ENCODE measurements at regions not wholly inside any gene's neighbourhood (a gene's known extent, or its start where the extent isn't known, plus 50 kb on each side); places are given as distances from the start of the nearest gene placed in this dataset.

- TF ChIP-seq CTCF (IDR thresholded peaks at IDR 0.05) = no peak
- TF ChIP-seq POLR2A (IDR thresholded peaks at IDR 0.05) = no peak
Measured at GRCh38 chr5:7315118-7315517, 80.8 kb upstream of the ADCY2 start.
